ENCODE measurements at regions not wholly inside any gene's neighbourhood (a gene's known extent, or its start where the extent isn't known, plus 50 kb on each side); places are given as distances from the start of the nearest gene placed in this dataset.

DNA sequence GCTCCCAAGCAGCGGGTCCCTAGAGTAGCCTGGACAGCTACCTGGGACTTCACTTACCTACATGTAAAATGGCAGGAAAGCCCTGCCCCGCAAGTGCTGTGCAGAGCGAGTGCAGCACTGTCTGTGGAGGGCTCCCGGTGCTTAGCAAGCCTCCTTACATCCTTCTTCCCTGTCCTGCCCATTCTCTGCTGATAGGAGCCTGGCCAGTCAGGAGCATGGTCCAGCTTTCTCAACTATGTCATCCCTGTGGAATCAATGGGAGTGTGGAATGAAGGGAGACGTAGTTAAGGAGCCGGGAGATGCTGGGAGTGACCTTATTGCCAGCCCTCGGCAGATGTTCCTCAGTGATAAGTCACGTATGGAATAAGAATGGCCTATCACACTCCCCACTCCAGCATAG lies 661.9 kb upstream of the ID2 start:
- Histone ChIP-seq H2AFZ (ENCODE audit: low read length) (no peak overlapping the region), H3K4me2 (ENCODE audit: low read depth, low read length, poor library complexity, severe bottlenecking) (no peak overlapping the region), H4K20me1 (ENCODE audit: insufficient read depth, low read length, poor library complexity, severe bottlenecking) (no peaks in the 10 kb centered on the region), H3K9me2 (replicated peaks; ENCODE audit: low read depth, low read length) (no peaks in the 10 kb centered on the region), H3K27me3 (ENCODE audit: insufficient read depth, low read length, poor library complexity, severe bottlenecking) (no peaks in the 10 kb centered on the region), H3K9me3 (ENCODE audit: insufficient read depth, low read depth, low read length) (no peaks in the 10 kb centered on the region), H3K36me3 (ENCODE audit: insufficient read depth, low read length) (no peaks in the 10 kb centered on the region), H3K9ac (ENCODE audit: low read depth, low read length, poor library complexity, severe bottlenecking) (no peak overlapping the region), H3K4me1 (ENCODE audit: insufficient read depth, low read length, poor library complexity, severe bottlenecking) (peaks cover 4% of the 10 kb centered on the region), H3F3A (ENCODE audit: low read depth) (no peaks in the 10 kb centered on the region), H3K4me3 (ENCODE audit: low read length, poor library complexity, severe bottlenecking) (no peak overlapping the region), H3K79me2 (ENCODE audit: insufficient read depth, low read length) (no peaks in the 10 kb centered on the region)
- TF ChIP-seq, protein P1, sequence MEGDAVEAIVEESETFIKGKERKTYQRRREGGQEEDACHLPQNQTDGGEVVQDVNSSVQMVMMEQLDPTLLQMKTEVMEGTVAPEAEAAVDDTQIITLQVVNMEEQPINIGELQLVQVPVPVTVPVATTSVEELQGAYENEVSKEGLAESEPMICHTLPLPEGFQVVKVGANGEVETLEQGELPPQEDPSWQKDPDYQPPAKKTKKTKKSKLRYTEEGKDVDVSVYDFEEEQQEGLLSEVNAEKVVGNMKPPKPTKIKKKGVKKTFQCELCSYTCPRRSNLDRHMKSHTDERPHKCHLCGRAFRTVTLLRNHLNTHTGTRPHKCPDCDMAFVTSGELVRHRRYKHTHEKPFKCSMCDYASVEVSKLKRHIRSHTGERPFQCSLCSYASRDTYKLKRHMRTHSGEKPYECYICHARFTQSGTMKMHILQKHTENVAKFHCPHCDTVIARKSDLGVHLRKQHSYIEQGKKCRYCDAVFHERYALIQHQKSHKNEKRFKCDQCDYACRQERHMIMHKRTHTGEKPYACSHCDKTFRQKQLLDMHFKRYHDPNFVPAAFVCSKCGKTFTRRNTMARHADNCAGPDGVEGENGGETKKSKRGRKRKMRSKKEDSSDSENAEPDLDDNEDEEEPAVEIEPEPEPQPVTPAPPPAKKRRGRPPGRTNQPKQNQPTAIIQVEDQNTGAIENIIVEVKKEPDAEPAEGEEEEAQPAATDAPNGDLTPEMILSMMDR (conservative IDR thresholded peaks at IDR 0.05; ENCODE audit: low read length) = no peak
- no peak for TF ChIP-seq EZH2phosphoT487 (IDR thresholded peaks at IDR 0.05; ENCODE audit: borderline replicate concordance)

DNA sequence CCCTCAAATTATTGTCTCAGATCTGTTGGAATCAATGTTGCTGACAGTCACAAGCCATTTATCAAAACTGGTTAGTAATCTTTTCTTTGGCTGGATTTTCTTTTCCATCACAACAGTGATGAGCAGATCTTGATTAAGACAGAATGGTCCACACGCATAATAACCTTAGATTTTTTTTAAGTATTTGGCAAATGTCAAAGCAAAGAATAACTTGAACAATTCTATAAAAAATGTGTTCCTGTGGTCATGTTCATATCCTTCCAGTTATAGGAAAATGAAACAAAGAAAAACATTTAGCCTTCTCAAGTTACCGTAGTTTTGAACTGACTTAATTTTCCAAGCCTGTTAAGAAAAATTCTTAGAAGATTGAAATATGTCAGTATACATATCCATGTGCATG lies 659.9 kb upstream of the ID2 start:
- no peak overlapping the region for H3K9ac ChIP-seq (ENCODE audit: low read depth, low read length, poor library complexity, severe bottlenecking)
- H3K27me3 ChIP-seq (ENCODE audit: insufficient read depth, low read length, poor library complexity, severe bottlenecking) = no peaks in the 10 kb centered on the region
- H3K9me2 ChIP-seq (replicated peaks; ENCODE audit: low read depth, low read length) = no peaks in the 10 kb centered on the region
- H3K36me3 ChIP-seq (ENCODE audit: insufficient read depth, low read length) = no peaks in the 10 kb centered on the region
- no peaks in the 10 kb centered on the region for H4K20me1 ChIP-seq (ENCODE audit: insufficient read depth, low read length, poor library complexity, severe bottlenecking)
- no peak overlapping the region for H2AFZ ChIP-seq (ENCODE audit: low read length)
- TF ChIP-seq, protein P1 (conservative IDR thresholded peaks at IDR 0.05; ENCODE audit: low read length) = no peak
- TF ChIP-seq EZH2phosphoT487 (IDR thresholded peaks at IDR 0.05; ENCODE audit: borderline replicate concordance) = no peak
- no peak overlapping the region for H3K4me2 ChIP-seq (ENCODE audit: low read depth, low read length, poor library complexity, severe bottlenecking)
- no peaks in the 10 kb centered on the region for H3K79me2 ChIP-seq (ENCODE audit: insufficient read depth, low read length)
- no peaks in the 10 kb centered on the region for H3F3A ChIP-seq (ENCODE audit: low read depth)
- peaks cover 4% of the 10 kb centered on the region for H3K4me1 ChIP-seq (ENCODE audit: insufficient read depth, low read length, poor library complexity, severe bottlenecking)
- no peak overlapping the region for H3K4me3 ChIP-seq (ENCODE audit: low read length, poor library complexity, severe bottlenecking)
- H3K9me3 ChIP-seq (ENCODE audit: insufficient read depth, low read depth, low read length) = no peaks in the 10 kb centered on the region

DNA sequence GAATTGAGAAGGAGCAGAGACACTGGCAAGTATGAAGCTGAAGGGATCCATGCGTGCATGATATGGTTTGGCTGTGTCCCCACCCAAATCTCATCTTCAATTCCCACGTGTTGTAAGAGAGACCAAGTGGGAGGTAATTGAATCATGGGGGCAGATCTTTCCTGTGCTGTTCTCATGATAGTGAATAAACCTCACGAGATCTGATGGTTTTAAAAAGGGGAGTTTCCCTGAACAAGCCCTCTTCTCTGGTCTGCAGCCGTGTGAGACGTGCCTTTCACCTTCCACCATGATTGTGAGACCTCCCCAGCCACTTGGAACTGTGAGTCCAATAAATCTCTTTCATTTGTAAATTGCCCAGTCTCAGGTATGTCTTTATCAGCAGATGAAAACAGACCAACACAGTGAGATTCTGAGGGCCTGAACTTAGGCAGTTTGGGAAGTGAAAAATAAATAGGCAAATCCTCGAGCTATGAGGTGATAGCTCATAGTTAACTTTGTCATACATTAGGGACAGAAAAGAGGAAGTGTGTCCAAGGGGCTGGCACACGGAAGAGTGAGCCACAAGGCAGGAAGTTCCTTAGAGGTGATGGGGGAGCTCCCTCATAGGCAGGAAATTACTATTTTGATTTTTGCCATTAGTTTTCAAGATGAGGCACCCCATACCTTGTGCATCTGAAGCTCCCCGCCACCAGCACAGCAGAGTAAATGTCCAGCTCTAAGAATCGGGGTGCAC lies 658.8 kb upstream of the ID2 start:
- H3K79me2 ChIP-seq (ENCODE audit: insufficient read depth, low read length) = no peaks in the 10 kb centered on the region
- H3K9me2 ChIP-seq (replicated peaks; ENCODE audit: low read depth, low read length) = no peaks in the 10 kb centered on the region
- H3K4me1 ChIP-seq (ENCODE audit: insufficient read depth, low read length, poor library complexity, severe bottlenecking) = peaks cover 4% of the 10 kb centered on the region
- H3F3A ChIP-seq (ENCODE audit: low read depth) = no peaks in the 10 kb centered on the region
- no peaks in the 10 kb centered on the region for H3K9me3 ChIP-seq (ENCODE audit: insufficient read depth, low read depth, low read length)
- H3K9ac ChIP-seq (ENCODE audit: low read depth, low read length, poor library complexity, severe bottlenecking) = no peak overlapping the region
- no peaks in the 10 kb centered on the region for H3K36me3 ChIP-seq (ENCODE audit: insufficient read depth, low read length)
- no peak overlapping the region for H3K4me2 ChIP-seq (ENCODE audit: low read depth, low read length, poor library complexity, severe bottlenecking)
- H4K20me1 ChIP-seq (ENCODE audit: insufficient read depth, low read length, poor library complexity, severe bottlenecking) = no peaks in the 10 kb centered on the region
- no peak overlapping the region for H2AFZ ChIP-seq (ENCODE audit: low read length)
- TF ChIP-seq, protein P1 (conservative IDR thresholded peaks at IDR 0.05; ENCODE audit: low read length) = no peak
- no peak overlapping the region for H3K4me3 ChIP-seq (ENCODE audit: low read length, poor library complexity, severe bottlenecking)
- H3K27me3 ChIP-seq (ENCODE audit: insufficient read depth, low read length, poor library complexity, severe bottlenecking) = no peaks in the 10 kb centered on the region

All from Loucy (cell line).